H9 (cell line): ENCODE measurements at regions not wholly inside any gene's neighbourhood (a gene's known extent, or its start where the extent isn't known, plus 50 kb on each side); places are given as distances from the start of the nearest gene placed in this dataset.

ENCODE experiments used
- DNase-seq: peaks from one replicate; pipeline ENCODE4 v3.0.0-alpha.2; 2017
- H2AFZ ChIP-seq: one replicate; pipeline ENCODE4 v1.6.1; 2013; ENCODE audit warnings: mild to moderate bottlenecking, low read length, control low read depth, moderate library complexity
- H2AK5ac ChIP-seq: 2 replicates; pipeline ENCODE4 v1.6.1; 2013; ENCODE audit warnings: low read length, control low read depth, mixed read lengths; ENCODE audit not compliant: insufficient read length
- H2BK120ac ChIP-seq: one replicate; pipeline ENCODE4 v1.6.1; 2013; ENCODE audit warnings: low read depth, mild to moderate bottlenecking, low read length, control low read depth, inconsistent platforms; ENCODE audit not compliant: poor library complexity, severe bottlenecking
- H2BK12ac ChIP-seq: 2 replicates; pipeline ENCODE4 v1.6.1; 2013; ENCODE audit warnings: low read length, control low read depth, mixed read lengths, low read depth; ENCODE audit not compliant: insufficient read length
- H2BK15ac ChIP-seq: 2 replicates; pipeline ENCODE4 v1.6.1; 2013; ENCODE audit warnings: low read depth, low read length, control low read depth
- H2BK20ac ChIP-seq: one replicate; pipeline ENCODE4 v1.6.1; 2013; ENCODE audit warnings: low read depth, mild to moderate bottlenecking, low read length, control low read depth, inconsistent platforms; ENCODE audit not compliant: poor library complexity, severe bottlenecking
- H2BK5ac ChIP-seq: 2 replicates; pipeline ENCODE4 v1.6.1; 2013; ENCODE audit warnings: low read length, control low read depth, mixed read lengths; ENCODE audit not compliant: insufficient read length
- H3K14ac ChIP-seq: 2 replicates; pipeline ENCODE4 v1.6.1; 2013; ENCODE audit warnings: low read length, control low read depth; ENCODE audit not compliant: insufficient read depth
- H3K18ac ChIP-seq: 2 replicates; pipeline ENCODE4 v1.6.1; 2013; ENCODE audit warnings: low read depth, mild to moderate bottlenecking, mixed read lengths, low read length, control low read depth; ENCODE audit not compliant: insufficient read length
- H3K23ac ChIP-seq: 2 replicates; pipeline ENCODE4 v1.6.1; 2013; ENCODE audit warnings: low read length, control low read depth, mixed read lengths, low read depth; ENCODE audit not compliant: insufficient read length
- H3K23me2 ChIP-seq: 2 replicates; pipeline ENCODE4 v1.6.1; 2013; ENCODE audit warnings: low read depth, mild to moderate bottlenecking, mixed read lengths, low read length, control low read depth; ENCODE audit not compliant: insufficient read length, poor library complexity, severe bottlenecking
- H3K27ac ChIP-seq: 2 replicates; pipeline ENCODE4 v1.5.1; 2013; ENCODE audit warnings: low read length, control low read depth, mixed read lengths, low read depth; ENCODE audit not compliant: insufficient read length
- H3K27me3 ChIP-seq: 2 replicates; pipeline ENCODE4 v1.6.1; 2013; ENCODE audit warnings: low read length, control low read depth, inconsistent platforms; ENCODE audit not compliant: insufficient read depth
- H3K4ac ChIP-seq: 2 replicates; pipeline ENCODE4 v1.6.1; 2013; ENCODE audit warnings: low read depth, mild to moderate bottlenecking, control low read depth, inconsistent platforms, low read length, moderate library complexity
- H3K4me1 ChIP-seq: 2 replicates; pipeline ENCODE4 v1.6.1; 2013; ENCODE audit warnings: low read length, control low read depth, inconsistent platforms; ENCODE audit not compliant: insufficient read depth
- H3K4me2 ChIP-seq: 2 replicates; pipeline ENCODE4 v1.6.1; 2013; ENCODE audit warnings: low read length, control low read depth, mixed read lengths; ENCODE audit not compliant: insufficient read length, insufficient read depth
- H3K56ac ChIP-seq: 2 replicates; pipeline ENCODE4 v1.6.1; 2013; ENCODE audit warnings: low read depth, mild to moderate bottlenecking, mixed read lengths, low read length, control low read depth; ENCODE audit not compliant: insufficient read length
- H3K79me1 ChIP-seq: 2 replicates; pipeline ENCODE4 v1.6.1; 2013; ENCODE audit warnings: low read depth, mild to moderate bottlenecking, moderate library complexity, low read length, control low read depth, inconsistent platforms; ENCODE audit not compliant: insufficient read depth, poor library complexity, severe bottlenecking
- H3K79me2 ChIP-seq: 2 replicates; pipeline ENCODE4 v1.6.1; 2013; ENCODE audit warnings: low read length, control low read depth, inconsistent platforms; ENCODE audit not compliant: insufficient read depth
- H3K9ac ChIP-seq: 2 replicates; pipeline ENCODE4 v1.6.1; 2013; ENCODE audit warnings: low read length, control low read depth, mixed read lengths; ENCODE audit not compliant: insufficient read length; ENCODE audit errors: extremely low read depth
- H3K9me3 ChIP-seq: one replicate; pipeline ENCODE4 v1.6.1; 2013; ENCODE audit warnings: low read depth, low read length, inconsistent platforms; ENCODE audit not compliant: control insufficient read depth
- H3T11ph ChIP-seq: one replicate; pipeline ENCODE4 v1.6.1; 2013; ENCODE audit warnings: mild to moderate bottlenecking, low read length, control low read depth, inconsistent platforms
- H4K20me1 ChIP-seq: one replicate; pipeline ENCODE4 v1.6.1; 2013; ENCODE audit not compliant: control insufficient read depth, insufficient read length, insufficient read depth
- H4K5ac ChIP-seq: 2 replicates; pipeline ENCODE4 v1.6.1; 2013; ENCODE audit warnings: low read depth, mild to moderate bottlenecking, mixed read lengths, low read length, control low read depth; ENCODE audit not compliant: insufficient read length
- H4K8ac ChIP-seq: replicated peaks from 2 replicates; pipeline ENCODE4 v1.6.1; 2013; ENCODE audit warnings: low read length, control low read depth, mixed read lengths, low read depth; ENCODE audit not compliant: insufficient read length
- H4K91ac ChIP-seq: 2 replicates; pipeline ENCODE4 v1.6.1; 2013; ENCODE audit warnings: low read depth, mild to moderate bottlenecking, moderate library complexity, mixed read lengths, low read length, control low read depth; ENCODE audit not compliant: insufficient read length
- H3K27ac Mint-ChIP-seq, 3 experiments: 2 replicates in 2 of 3; 3 replicates in 1 of 3; pipeline ENCODE4 v1.8.0; 2020 to 2021; ENCODE audit warnings: mixed read lengths in 3 of 3, mild to moderate bottlenecking in 1 of 3, moderate library complexity in 1 of 3
- H3K27me3 Mint-ChIP-seq: 2 replicates; pipeline ENCODE4 v1.8.0; 2021; ENCODE audit warnings: low read depth, mild to moderate bottlenecking, moderate library complexity, mixed read lengths
- H3K36me3 Mint-ChIP-seq, 3 experiments: 2 replicates in 2 of 3; 3 replicates in 1 of 3; pipeline ENCODE4 v1.8.0; 2020 to 2021; ENCODE audit warnings: low read depth in 3 of 3, mixed read lengths in 3 of 3; ENCODE audit not compliant: insufficient read depth in 1 of 3
- H3K4me1 Mint-ChIP-seq, 2 experiments: 2 replicates each; pipeline ENCODE4 v1.8.0; 2020; ENCODE audit warnings: mixed read lengths in 2 of 2
- H3K4me3 Mint-ChIP-seq, 2 experiments: 2 replicates in 1 of 2; 3 replicates in 1 of 2; pipeline ENCODE4 v1.8.0; 2020 to 2021; ENCODE audit warnings: mild to moderate bottlenecking in 2 of 2, mixed read lengths in 2 of 2, moderate library complexity in 1 of 2
- H3K9me3 Mint-ChIP-seq, 2 experiments: 2 replicates in 1 of 2; 3 replicates in 1 of 2; pipeline ENCODE4 v1.8.0; 2020; ENCODE audit warnings: mild to moderate bottlenecking in 2 of 2, mixed read lengths in 2 of 2, moderate library complexity in 1 of 2
- CTCF ChIP-seq: fragments of 200-600 bp; sonication (generic); conservative IDR thresholded peaks from 3 replicates; pipeline ENCODE4 v1.8.0; 2021; ENCODE audit warnings: antibody characterized with exemption, mild to moderate bottlenecking
- WGBS: extraction: QIAGEN DNeasy Blood & Tissue Kit; methylation state at CpG from one replicate; pipeline ENCODE4 v1.1.7; 2013; ENCODE audit warnings: missing lambda C conversion rate, low lambda C conversion rate, mixed read lengths; ENCODE audit not compliant: insufficient read length; ENCODE audit errors: extremely low coverage; 5-methylcytosine and 5-hydroxymethylcytosine counted together

- H4K91ac ChIP-seq, result no peak overlapping the region
- Mint-ChIP-seq H3K27ac (no peak overlapping the region), H3K36me3 (no peaks in the 10 kb centered on the region; a peak in 1 of 7 replicates), H3K4me3 (no peak overlapping the region), H3K9me3 (no peaks in the 10 kb centered on the region; a peak in 1 of 5 replicates), H3K4me1 (peaks cover 4 to 7% of the 10 kb centered on the region in 2 experiments), H3K27me3 (peaks cover 38% of the 10 kb centered on the region)
- H2BK20ac ChIP-seq, result no peak overlapping the region
- no peak overlapping the region for H4K5ac ChIP-seq
- H3K27ac ChIP-seq, result no peak overlapping the region
- no peak overlapping the region for H2AK5ac ChIP-seq
- H3K27me3 ChIP-seq, result no peaks in the 10 kb centered on the region
- no peaks in the 10 kb centered on the region for H3K4me1 ChIP-seq
- no peak for TF ChIP-seq CTCF
- H3K9ac ChIP-seq, result no peak overlapping the region
- H3K4me2 ChIP-seq, result no peak overlapping the region
- H2BK12ac ChIP-seq, result no peak overlapping the region
- no peak overlapping the region for H3K23ac ChIP-seq
- H3K79me1 ChIP-seq, result no peaks in the 10 kb centered on the region
- peak; percentile 12 for DNase-seq
- H2BK15ac ChIP-seq, result no peak overlapping the region
- H4K8ac ChIP-seq, result no peak overlapping the region
- H3K14ac ChIP-seq, result no peak overlapping the region
- no peaks in the 10 kb centered on the region for H4K20me1 ChIP-seq
- H3K9me3 ChIP-seq, result no peaks in the 10 kb centered on the region
- H2AFZ ChIP-seq, result no peak overlapping the region
- WGBS, result no CpG with 5 or more reads among the region's 4 CpGs
- H3K79me2 ChIP-seq, result no peaks in the 10 kb centered on the region
- no peak overlapping the region for H2BK5ac ChIP-seq
- H3K18ac ChIP-seq, result no peak overlapping the region
- no peak overlapping the region for H3K56ac ChIP-seq
- no peak overlapping the region for H3T11ph ChIP-seq
- no peak overlapping the region for H3K4ac ChIP-seq
- H2BK120ac ChIP-seq, result no peak overlapping the region
- no peaks in the 10 kb centered on the region for H3K23me2 ChIP-seq
These were observed 126.1 kb upstream of the SOX1 start for GRCh38 chr13:111940892-111941291.
